GM12878 (cell line): ENCODE measurements at regions not wholly inside any gene's neighbourhood (a gene's known extent, or its start where the extent isn't known, plus 50 kb on each side); places are given as distances from the start of the nearest gene placed in this dataset.

ENCODE experiments used
- ATAC-seq: fragments of 200-7000 bp; cut with Tn5 transposase; 3 replicates; pipeline ENCODE4 v1.9.1; 2020; ENCODE audit warnings: mild to moderate bottlenecking, moderate library complexity
- BruUV-seq: library from RNA; stranded (reverse); fragments of 400-500 nt; replicated peaks from 2 replicates; lab custom pipeline; 2021; lab: Mats Ljungman, UMichigan
- CTCF ChIA-PET: fragments of 300-600 bp; sonication (Branson Sonifier 250); formaldehyde crosslinking; extraction: SDS; loops from one replicate; lab custom pipeline; 2021; ENCODE audit warnings: inconsistent platforms; lab: Yijun Ruan, JAX
- POLR2A ChIA-PET: fragments of 350-600 bp; formaldehyde crosslinking; extraction: SDS; loops from one replicate; lab custom pipeline; 2021; ENCODE audit warnings: inconsistent platforms; lab: Charles Lee
- RAD21 ChIA-PET: fragments of 300-600 bp; sonication (Branson Sonifier 250); formaldehyde crosslinking; loops from one replicate; lab custom pipeline; 2023; ENCODE audit warnings: antibody characterized with exemption; ENCODE audit not compliant: unreplicated experiment; lab: Charles Lee
- SMC1A ChIA-PET: fragments of 300-600 bp; sonication (Branson Sonifier 250); formaldehyde crosslinking; loops from one replicate; lab custom pipeline; 2023; ENCODE audit not compliant: unreplicated experiment, uncharacterized antibody; lab: Charles Lee
- DNase-seq: peaks from one replicate; pipeline ENCODE4 v3.0.0-alpha.2; 2011; ENCODE audit warnings: low read depth, low spot score
- FAIRE-seq: peaks from 3 replicates; lab custom pipeline; 2011; peaks lifted over from hg19 to GRCh38; lab: Jason Lieb, UNC
- H2AFZ ChIP-seq: 2 replicates; pipeline ENCODE4 v1.6.0; 2011; ENCODE audit warnings: low read depth, low read length, control low read depth; ENCODE audit not compliant: control insufficient read depth
- H3K27ac ChIP-seq: 2 replicates; pipeline ENCODE4 v1.5.1; 2011; ENCODE audit warnings: control low read depth; ENCODE audit not compliant: control insufficient read depth, insufficient read depth
- H3K27me3 ChIP-seq, 2 experiments: replicated peaks in 1 of 2; 2 replicates each; pipeline versions ENCODE4 v1.6.0 to v1.6.1; 2011; ENCODE audit warnings: low read length in 1 of 2; ENCODE audit not compliant: control insufficient read depth in 2 of 2, insufficient read depth in 2 of 2
- H3K36me3 ChIP-seq, 2 experiments: 2 replicates each; pipeline ENCODE4 v1.5.1; 2011; ENCODE audit warnings: low read length in 1 of 2; ENCODE audit not compliant: control insufficient read depth in 2 of 2, insufficient read depth in 2 of 2
- H3K4me1 ChIP-seq: 2 replicates; pipeline ENCODE4 v1.6.1; 2011; ENCODE audit warnings: mild to moderate bottlenecking, low read length, moderate library complexity, mixed read lengths; ENCODE audit not compliant: control insufficient read depth, insufficient read depth
- H3K4me2 ChIP-seq: 2 replicates; pipeline ENCODE4 v1.6.0; 2011; ENCODE audit warnings: control low read depth; ENCODE audit not compliant: control insufficient read depth, insufficient read depth
- H3K4me3 ChIP-seq: fragments of 200-600 bp; sonication (generic); 2 replicates; pipeline ENCODE4 v1.5.1; 2016
- H3K79me2 ChIP-seq: 2 replicates; pipeline ENCODE4 v1.6.0; 2011; ENCODE audit warnings: low read length; ENCODE audit not compliant: control insufficient read depth, insufficient read depth
- H3K9ac ChIP-seq: 2 replicates; pipeline ENCODE4 v1.8.0; 2011; ENCODE audit warnings: low read length, control low read depth, mixed read lengths; ENCODE audit not compliant: control insufficient read depth, insufficient read depth
- H3K9me3 ChIP-seq: replicated peaks from 3 replicates; pipeline ENCODE4 v1.5.1; 2011; ENCODE audit warnings: mild to moderate bottlenecking, low read length; ENCODE audit not compliant: control insufficient read depth, insufficient read depth
- H4K20me1 ChIP-seq: 2 replicates; pipeline ENCODE4 v1.6.0; 2011; ENCODE audit not compliant: control insufficient read depth, insufficient read depth
- ATF3 ChIP-seq: IDR thresholded peaks from 2 replicates; pipeline ENCODE4 v1.6.1; 2011; ENCODE audit warnings: low read depth, mild to moderate bottlenecking, low read length, moderate library complexity, borderline replicate concordance; ENCODE audit errors: extremely low read depth
- CBFB ChIP-seq: IDR thresholded peaks from 2 replicates; pipeline ENCODE4 v1.6.1; 2016; ENCODE audit warnings: antibody characterized with exemption, low read depth
- CREB1 ChIP-seq: IDR thresholded peaks from 2 replicates; pipeline ENCODE4 v1.6.1; 2012; ENCODE audit warnings: low read depth, mild to moderate bottlenecking, inconsistent platforms
- CTCF ChIP-seq, 3 experiments: IDR thresholded peaks in 2 of 3; conservative IDR thresholded peaks in 1 of 3; 2 replicates each; pipeline ENCODE4 v1.5.1; 2011; ENCODE audit warnings: low read depth in 3 of 3, low read length in 3 of 3, mild to moderate bottlenecking in 3 of 3, control low read depth in 2 of 3, moderate library complexity in 2 of 3, inconsistent platforms in 1 of 3, mixed read lengths in 1 of 3; ENCODE audit not compliant: control insufficient read depth in 2 of 3, insufficient read depth in 1 of 3; ENCODE audit errors: extremely low read depth in 1 of 3
- DPF2 ChIP-seq: fragments of 450-650 bp; IDR thresholded peaks from 2 replicates; pipeline ENCODE4 v1.6.1; 2017; ENCODE audit warnings: mild to moderate bottlenecking
- EP300 ChIP-seq, 2 experiments: fragments of 150-350 bp in 1 of 2; IDR thresholded peaks; 2 replicates each; pipeline ENCODE4 v1.6.1; 2011 to 2012; ENCODE audit warnings: low read depth in 2 of 2, low read length in 2 of 2, borderline replicate concordance in 1 of 2, improper control_type of control experiment in 1 of 2, inconsistent platforms in 1 of 2; ENCODE audit not compliant: control insufficient read depth in 1 of 2
- GABPA ChIP-seq: IDR thresholded peaks from 2 replicates; pipeline ENCODE4 v1.6.1; 2014; ENCODE audit warnings: antibody characterized with exemption, low read depth, mild to moderate bottlenecking, inconsistent platforms
- HDAC6 ChIP-seq: fragments of 200-600 bp; sonication (generic); IDR thresholded peaks from one replicate; pipeline ENCODE4 v1.8.0; 2017; ENCODE audit warnings: antibody characterized with exemption; ENCODE audit not compliant: unreplicated experiment
- HSF1 ChIP-seq: fragments of 150-350 bp; IDR thresholded peaks from 2 replicates; pipeline ENCODE4 v1.6.1; 2014; ENCODE audit warnings: mild to moderate bottlenecking, low read depth, low read length
- NR2F1 ChIP-seq: fragments of 450-650 bp; conservative IDR thresholded peaks from 2 replicates; pipeline ENCODE4 v1.6.1; 2017; ENCODE audit warnings: mild to moderate bottlenecking
- NRF1 ChIP-seq: conservative IDR thresholded peaks from 2 replicates; pipeline ENCODE4 v1.6.1; 2011; ENCODE audit warnings: mild to moderate bottlenecking, low read depth, low read length, improper control_type of control experiment
- SIN3A ChIP-seq: IDR thresholded peaks from 2 replicates; pipeline ENCODE4 v1.6.1; 2012; ENCODE audit warnings: low read depth, low read length, improper control_type of control experiment
- SUPT20H ChIP-seq: IDR thresholded peaks from 2 replicates; pipeline ENCODE4 v1.6.1; 2011; ENCODE audit warnings: low read depth, mild to moderate bottlenecking, low read length, moderate library complexity, borderline replicate concordance; ENCODE audit not compliant: control insufficient read depth
- TCF12 ChIP-seq: IDR thresholded peaks from 2 replicates; pipeline ENCODE4 v1.6.1; 2011; ENCODE audit warnings: low read depth, mild to moderate bottlenecking, low read length
- ZNF207 ChIP-seq: fragments of 450-650 bp; IDR thresholded peaks from 2 replicates; pipeline ENCODE4 v1.6.1; 2014; ENCODE audit warnings: antibody characterized with exemption, mild to moderate bottlenecking, borderline replicate concordance
- WGBS: methylation state at CpG from one replicate; pipeline ENCODE4 v1.1.6; 2016; ENCODE audit warnings: low lambda C conversion rate; ENCODE audit not compliant: insufficient replicate concordance, insufficient coverage; ENCODE audit errors: missing lambda C conversion rate; 5-methylcytosine and 5-hydroxymethylcytosine counted together
- in situ Hi-C: fragments of 300-500 bp; cut with MboI; formaldehyde crosslinking; loops from 9 replicates; pipeline ENCODE4 v1.14.3; 2018; ENCODE audit warnings: mixed read lengths
- intact Hi-C: fragments of 100-400 bp; cut with micrococcal nuclease; formaldehyde crosslinking; loops from one replicate; pipeline ENCODE4 v1.14.2; 2022; ENCODE audit not compliant: unreplicated experiment
- TF ChIP-seq, protein P1 (sequence below): fragments of 450-650 bp; IDR thresholded peaks from 2 replicates; pipeline ENCODE4 v1.6.1; 2016; ENCODE audit warnings: mild to moderate bottlenecking

DNA sequence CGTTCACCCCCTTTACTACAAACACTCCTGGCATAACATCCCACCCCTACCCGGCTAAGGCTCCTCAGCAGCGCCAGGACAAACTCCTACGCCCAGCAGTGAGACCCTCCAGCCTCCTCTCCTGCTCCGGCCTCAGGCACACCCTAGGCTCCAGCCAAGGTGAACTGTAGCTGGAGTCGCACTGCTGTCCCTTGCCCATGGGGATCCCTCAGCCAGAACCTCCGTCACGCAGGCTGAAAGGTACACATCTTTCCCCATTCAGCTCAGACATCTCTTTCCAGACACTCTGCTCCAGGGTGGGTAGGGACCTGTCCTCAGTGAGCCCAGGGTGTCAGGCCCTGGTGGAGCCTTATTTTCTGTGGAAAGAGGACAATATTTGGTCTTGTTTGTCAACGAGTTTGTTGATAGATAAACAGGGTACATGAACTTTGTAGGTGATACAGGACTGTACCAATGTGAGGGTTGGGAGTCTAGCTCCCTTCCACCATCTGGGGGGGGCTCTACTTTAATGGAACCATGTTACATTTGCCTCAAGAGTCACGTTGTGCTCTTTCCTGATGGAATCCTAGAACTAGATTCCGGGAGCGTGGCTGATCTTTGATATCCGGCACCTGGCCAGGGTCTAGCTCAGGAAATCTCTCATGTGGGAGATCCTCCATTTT is 56.5 kb upstream of the SSBP3 start (continued):
- no peak for TF ChIP-seq HSF1

DNA sequence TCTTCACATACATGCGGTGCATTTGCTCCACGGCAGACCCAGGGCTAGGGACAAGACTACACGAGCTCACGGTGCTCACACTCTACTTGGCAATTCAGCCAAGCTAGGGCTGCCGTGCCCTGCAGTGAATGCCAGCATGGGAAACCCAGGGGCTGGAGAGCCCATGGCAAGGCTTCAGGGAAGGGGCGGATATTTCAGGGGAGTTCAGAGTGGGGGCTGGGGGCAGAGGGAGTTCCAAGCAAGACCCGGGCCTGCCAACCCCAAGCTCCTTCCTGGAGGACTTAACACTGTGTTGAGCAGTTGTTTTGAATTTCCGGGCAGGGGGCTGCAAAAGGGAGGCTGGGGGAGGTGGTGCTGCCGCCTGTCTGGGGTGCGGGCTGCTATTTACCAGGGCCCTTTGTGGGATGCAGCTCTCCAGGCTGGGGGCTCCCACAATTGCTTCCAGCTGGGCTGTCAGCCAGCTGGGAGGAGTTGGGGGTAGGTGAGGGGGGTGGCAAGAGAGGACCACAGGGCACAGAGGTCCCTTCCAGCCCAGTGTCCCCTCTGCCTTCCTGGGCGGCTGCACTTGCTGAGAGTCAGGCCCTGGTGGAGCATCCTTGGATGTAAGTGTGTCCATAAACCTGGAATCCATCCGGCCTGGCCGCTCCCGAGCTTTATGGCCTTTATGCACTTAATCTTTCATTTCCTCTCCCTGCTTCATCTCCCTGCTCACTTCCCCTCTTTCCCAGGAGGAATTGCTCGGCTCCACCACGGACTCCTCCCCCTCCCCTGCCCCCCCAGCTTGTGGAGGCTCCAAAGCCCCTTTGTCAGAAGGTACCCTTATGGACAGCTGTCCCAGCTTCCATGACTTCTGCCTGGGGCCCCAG is 55.8 kb upstream of the SSBP3 start:
- CTCF ChIA-PET, result no interaction called here
- TF ChIP-seq CBFB, result no peak
- no peak for TF ChIP-seq GABPA
- TF ChIP-seq NR2F1, result no peak
- no peak for TF ChIP-seq SIN3A
- no peak for TF ChIP-seq EP300 (IDR thresholded peaks at IDR 0.05; ENCODE audit: borderline replicate concordance in 1 of 2, control insufficient read depth in 1 of 2, low read depth in 2 of 2, low read length in 2 of 2)
- TF ChIP-seq SUPT20H, result no peak
- no peak for TF ChIP-seq CREB1
- no peak for TF ChIP-seq TCF12
- no peak for TF ChIP-seq ZNF207
- TF ChIP-seq DPF2, result no peak
- no peak for TF ChIP-seq CTCF (IDR thresholded peaks at IDR 0.05 in 2 of 3, conservative IDR thresholded peaks at IDR 0.05 in 1 of 3; ENCODE audit: control insufficient read depth in 2 of 3, extremely low read depth in 1 of 3, insufficient read depth in 1 of 3, low read depth in 3 of 3, low read length in 3 of 3)
- no peak for TF ChIP-seq HDAC6
- TF ChIP-seq, protein P1, sequence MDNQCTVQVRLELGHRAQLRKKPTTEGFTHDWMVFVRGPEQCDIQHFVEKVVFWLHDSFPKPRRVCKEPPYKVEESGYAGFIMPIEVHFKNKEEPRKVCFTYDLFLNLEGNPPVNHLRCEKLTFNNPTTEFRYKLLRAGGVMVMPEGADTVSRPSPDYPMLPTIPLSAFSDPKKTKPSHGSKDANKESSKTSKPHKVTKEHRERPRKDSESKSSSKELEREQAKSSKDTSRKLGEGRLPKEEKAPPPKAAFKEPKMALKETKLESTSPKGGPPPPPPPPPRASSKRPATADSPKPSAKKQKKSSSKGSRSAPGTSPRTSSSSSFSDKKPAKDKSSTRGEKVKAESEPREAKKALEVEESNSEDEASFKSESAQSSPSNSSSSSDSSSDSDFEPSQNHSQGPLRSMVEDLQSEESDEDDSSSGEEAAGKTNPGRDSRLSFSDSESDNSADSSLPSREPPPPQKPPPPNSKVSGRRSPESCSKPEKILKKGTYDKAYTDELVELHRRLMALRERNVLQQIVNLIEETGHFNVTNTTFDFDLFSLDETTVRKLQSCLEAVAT, result no peak
- TF ChIP-seq ATF3, result no peak
- no peak for TF ChIP-seq NRF1

More for the DNA sequence above, 55.8 kb upstream of the SSBP3 start:
- Histone ChIP-seq H3K36me3 (no peaks in the 10 kb centered on the region), H3K9ac (no peak overlapping the region), H3K4me1 (peaks cover 10% of the 10 kb centered on the region), H4K20me1 (no peaks in the 10 kb centered on the region), H3K79me2 (no peaks in the 10 kb centered on the region), H3K9me3 (no peaks in the 10 kb centered on the region), H3K27me3 (no peaks in the 10 kb centered on the region), H3K27ac (no peak overlapping the region), H3K4me3 (no peak overlapping the region), H3K4me2 (no peak overlapping the region), H2AFZ (no peak overlapping the region)
- intact Hi-C loops (no loop called here), in situ Hi-C loops (no loop called here)
- POLR2A ChIA-PET, result no interaction called here
- SMC1A ChIA-PET, result no interaction called here
- no peak for ATAC-seq
- BruUV-seq, result no TSS peak
- WGBS, result 59% methylated on average over 15 of the region's 16 CpGs
- DNase-seq, result no peak
- RAD21 ChIA-PET, result no interaction called here
- FAIRE-seq, result no peak
